ENCODE measurements at regions not wholly inside any gene's neighbourhood (a gene's known extent, or its start where the extent isn't known, plus 50 kb on each side); places are given as distances from the start of the nearest gene placed in this dataset.

- TF ChIP-seq, protein P1, sequence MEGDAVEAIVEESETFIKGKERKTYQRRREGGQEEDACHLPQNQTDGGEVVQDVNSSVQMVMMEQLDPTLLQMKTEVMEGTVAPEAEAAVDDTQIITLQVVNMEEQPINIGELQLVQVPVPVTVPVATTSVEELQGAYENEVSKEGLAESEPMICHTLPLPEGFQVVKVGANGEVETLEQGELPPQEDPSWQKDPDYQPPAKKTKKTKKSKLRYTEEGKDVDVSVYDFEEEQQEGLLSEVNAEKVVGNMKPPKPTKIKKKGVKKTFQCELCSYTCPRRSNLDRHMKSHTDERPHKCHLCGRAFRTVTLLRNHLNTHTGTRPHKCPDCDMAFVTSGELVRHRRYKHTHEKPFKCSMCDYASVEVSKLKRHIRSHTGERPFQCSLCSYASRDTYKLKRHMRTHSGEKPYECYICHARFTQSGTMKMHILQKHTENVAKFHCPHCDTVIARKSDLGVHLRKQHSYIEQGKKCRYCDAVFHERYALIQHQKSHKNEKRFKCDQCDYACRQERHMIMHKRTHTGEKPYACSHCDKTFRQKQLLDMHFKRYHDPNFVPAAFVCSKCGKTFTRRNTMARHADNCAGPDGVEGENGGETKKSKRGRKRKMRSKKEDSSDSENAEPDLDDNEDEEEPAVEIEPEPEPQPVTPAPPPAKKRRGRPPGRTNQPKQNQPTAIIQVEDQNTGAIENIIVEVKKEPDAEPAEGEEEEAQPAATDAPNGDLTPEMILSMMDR (IDR thresholded peaks at IDR 0.05), result no peak
- TF ChIP-seq POLR2AphosphoS5 (IDR thresholded peaks at IDR 0.05), result no peak
- no peak for TF ChIP-seq POLR2A (IDR thresholded peaks at IDR 0.05)
These were observed 177.4 kb downstream of the TBXT start for GRCh38 chr6:165990216-165990615.
